Skin of body (tissue), 1 donor: ENCODE measurements at regions not wholly inside any gene's neighbourhood (a gene's known extent, or its start where the extent isn't known, plus 50 kb on each side); places are given as distances from the start of the nearest gene placed in this dataset.

Experiments used
- DNase-seq: peaks from one replicate; lab custom pipeline; 2025; lab: John Stamatoyannopoulos, UW

DNA sequence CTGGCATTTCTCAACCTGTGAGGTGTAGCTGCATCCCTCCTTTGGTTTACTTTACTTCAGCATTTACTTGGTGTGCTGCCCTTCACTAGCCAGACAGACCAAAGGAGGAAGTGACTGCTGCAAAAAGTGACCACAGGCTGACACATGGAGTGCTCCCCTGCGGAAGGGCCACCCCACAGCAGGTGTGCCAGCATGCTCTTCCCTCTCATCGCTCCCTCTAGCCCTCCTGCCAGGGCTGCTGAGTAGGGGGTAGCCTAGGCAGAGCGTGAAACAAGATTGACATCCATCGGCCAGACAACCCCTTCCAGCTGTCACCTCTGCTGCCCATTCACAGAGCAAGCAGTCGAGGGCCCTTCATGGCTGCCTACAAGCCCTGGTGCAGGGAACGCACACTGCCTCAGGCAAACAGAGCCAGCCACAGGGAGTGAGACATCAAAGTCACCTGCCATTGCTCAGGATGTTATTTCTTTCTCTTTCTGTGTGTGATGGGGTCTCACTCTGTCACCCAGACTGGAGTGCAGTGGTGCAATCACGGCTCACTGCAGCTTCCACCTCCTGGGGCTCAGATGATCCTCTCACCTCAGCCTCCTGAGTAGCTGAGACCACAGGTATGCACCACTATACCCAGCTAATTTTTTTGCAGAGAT is 102.0 kb upstream of the RPS6KA2 start:
- no peak for DNase-seq

GRCh38 chr6:166726201-166726600 is 99.2 kb upstream of the RPS6KA2 start:
- DNase-seq, result no peak

DNA sequence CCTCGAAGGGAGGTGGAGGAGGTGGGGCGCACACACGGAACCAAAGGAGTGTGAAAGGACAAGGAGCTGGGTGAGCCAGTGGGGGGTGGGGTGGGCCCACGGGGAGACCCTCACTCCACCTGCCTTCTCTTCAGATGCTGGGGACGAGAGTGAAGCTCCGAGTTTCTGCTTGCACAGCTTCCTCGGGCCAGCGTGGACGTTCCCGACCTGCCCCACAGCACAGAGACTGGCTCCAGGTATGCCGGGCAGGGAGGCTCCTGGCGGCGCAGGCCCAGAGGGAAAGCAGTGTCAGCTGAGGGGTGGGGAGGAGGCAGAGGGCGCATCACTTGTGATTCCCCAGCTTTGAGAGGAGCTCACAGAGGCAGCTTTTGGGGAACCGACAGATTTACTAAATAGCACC is 98.5 kb upstream of the RPS6KA2 start:
- no peak for DNase-seq

- DNase-seq, result no peak
Observed at GRCh38 chr6:166724576-166724975, 97.5 kb upstream of the RPS6KA2 start.

- no peak for DNase-seq
Observed at GRCh38 chr6:166722785-166723184, 95.7 kb upstream of the RPS6KA2 start.

GRCh38 chr6:166721576-166721975 is 94.5 kb upstream of the RPS6KA2 start:
- no peak for DNase-seq

DNA sequence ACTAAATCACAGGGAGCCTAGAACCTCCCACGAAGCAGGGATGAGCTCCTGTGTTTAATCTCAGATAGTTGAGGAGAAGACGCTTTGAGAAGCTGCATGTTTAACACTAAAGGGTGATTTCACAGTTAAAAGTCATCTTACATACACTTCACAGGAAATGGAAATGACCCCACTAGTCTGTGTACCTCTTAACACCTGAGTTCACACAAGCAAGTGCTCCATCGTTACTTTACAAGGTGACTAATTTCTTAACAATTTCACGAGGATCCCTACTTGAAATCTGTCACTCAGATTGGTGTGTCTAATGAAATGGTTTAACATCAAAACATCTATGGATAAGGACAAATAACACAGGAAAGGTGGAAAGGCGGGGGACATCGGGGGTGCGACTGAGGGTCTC is 93.8 kb upstream of the RPS6KA2 start:
- no peak for DNase-seq

- DNase-seq, result no peak
Observed at GRCh38 chr6:166719019-166719418, 92.0 kb upstream of the RPS6KA2 start.

GRCh38 chr6:166718516-166718915 is 91.5 kb upstream of the RPS6KA2 start:
- no peak for DNase-seq

DNA sequence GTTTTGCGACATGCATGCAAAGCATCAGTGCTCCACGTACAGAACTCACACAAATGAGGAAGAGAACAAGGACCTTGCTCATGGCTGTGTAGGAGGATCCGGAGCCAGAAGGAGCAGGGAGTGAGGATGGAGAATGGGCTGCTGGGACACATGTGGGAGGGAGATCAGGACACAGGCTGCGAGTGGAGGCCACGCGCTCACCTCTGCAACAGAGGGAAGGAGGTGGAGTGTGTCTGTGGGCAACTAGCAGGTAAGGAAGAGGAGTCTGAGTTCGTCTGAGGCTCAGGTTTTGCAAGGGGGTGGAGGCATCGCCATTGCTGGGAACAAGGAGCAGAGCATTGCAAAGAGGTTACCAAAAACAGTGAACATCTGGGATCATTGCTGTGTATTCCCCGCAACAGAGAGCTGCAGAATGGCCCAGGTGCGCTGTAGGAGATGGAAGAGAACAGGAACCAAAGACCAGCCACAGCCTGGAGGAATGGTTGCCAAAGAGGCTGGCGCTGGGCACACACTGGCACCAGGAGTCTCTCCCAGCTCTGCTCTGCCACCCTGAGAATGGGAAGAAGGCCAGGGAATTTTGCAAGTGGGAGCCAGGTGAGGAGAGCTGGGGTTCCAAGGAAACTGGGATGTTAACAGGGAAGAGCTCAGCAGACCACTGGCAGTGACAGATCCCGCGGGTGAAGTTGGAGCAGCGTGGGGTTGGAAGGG is 90.0 kb upstream of the RPS6KA2 start:
- DNase-seq, result no peak

DNA sequence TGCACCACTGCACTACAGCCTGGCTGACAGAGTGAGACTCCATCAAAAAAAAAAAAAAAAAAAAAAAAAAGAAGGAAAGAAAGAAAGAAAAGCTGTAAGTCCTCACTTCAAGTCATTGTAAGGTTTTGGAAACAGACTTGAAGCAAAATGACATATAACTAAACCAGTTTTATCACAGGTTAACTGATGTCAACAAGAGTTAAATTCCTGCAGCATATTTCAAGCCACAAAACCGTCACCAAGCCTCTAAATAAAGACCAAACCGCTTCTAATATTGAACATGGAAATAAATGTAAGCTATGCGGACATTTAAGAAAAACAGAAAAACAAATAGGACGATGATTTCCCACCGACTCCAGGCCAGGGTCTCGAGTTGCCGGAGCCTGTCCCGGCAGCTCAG is 88.9 kb upstream of the RPS6KA2 start:
- DNase-seq, result no peak

DNA sequence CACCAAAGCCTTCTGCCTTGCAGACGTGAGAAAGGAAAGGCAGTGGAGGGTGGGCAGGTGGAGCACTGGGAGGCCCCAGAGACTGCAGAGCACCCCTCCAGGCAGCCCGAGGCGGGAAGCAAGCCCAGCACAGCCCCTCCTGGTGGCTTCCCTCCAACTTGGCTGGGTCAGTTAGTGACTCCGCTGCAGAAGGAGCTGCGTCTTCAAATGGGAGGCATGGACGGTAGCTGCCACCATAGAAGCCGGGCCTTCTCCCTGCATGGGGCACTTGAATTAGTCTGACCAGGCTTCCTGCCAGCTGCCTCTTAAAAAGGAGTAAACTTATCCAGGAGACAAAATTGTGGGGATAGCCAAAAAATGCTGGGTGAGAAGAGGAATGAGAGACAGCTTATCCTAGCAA is 88.0 kb upstream of the RPS6KA2 start:
- DNase-seq, result no peak

DNA sequence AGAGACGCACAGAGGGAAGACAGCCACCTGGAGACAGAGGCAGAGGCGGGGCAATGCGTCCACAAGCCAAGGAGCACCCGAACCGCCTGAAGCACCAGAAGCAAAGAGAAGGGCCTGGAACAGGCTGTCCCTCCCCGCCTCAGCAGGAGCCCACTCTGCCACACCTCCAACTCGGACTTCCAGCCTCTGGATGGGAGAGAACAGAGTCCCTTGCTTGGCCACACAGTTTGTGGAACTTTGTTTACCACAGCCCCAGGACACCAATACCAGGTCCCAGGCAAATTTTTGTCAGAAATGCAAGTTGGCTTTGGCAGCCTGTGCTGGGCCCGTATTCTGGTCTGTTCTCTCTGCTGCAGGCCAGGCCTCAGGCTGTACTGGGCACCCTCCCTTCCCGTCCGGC is 87.5 kb upstream of the RPS6KA2 start:
- no peak for DNase-seq

- DNase-seq, result no peak
Observed at GRCh38 chr6:166714187-166714510, 87.1 kb upstream of the RPS6KA2 start.

- no peak for DNase-seq
Observed at GRCh38 chr6:166713434-166714186, 86.6 kb upstream of the RPS6KA2 start.

DNA sequence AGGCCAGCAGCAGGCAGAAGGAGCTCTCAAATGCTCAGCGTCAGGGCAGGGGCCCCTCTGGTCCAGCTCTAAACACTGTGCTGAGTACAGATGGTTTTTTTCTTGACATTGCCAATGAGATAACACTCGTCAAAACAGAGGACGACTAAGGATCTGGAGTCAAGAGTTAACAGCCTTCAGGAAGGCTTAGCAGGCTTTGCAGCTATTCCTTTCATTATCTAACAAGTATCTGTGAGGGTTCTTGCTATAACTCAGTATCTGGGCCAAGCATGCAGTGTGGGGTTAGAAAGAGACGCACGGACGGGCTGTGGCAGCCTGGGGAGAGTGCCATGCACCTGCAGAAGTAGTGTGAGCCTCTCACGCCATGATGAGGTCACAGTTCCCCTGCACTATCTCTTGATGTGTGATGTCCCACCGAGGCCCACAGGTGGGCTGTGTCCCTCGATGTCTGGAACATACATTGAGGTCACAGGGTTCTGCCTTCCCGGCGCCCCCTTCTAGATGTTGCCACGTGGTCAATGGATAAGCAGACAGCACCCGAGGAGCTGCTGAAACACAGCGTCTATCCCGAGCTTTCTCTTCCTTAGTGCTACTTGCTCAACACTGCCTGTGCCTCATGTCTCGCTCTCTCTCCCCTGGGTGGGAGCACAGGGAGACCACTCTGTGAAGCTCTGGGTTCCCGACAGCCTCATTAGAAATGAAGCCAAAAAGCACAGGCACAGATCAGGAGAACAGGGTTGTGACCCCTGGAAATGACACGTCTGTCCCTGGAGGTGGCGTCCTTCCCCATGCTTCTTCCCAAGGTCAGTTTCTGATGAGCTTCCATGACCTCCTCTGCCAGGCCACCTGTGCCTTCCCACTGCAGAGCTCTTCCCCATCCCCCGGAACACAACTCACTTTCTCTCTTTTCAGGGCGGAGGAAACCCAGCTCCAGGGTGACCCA is 85.5 kb upstream of the RPS6KA2 start:
- DNase-seq, result no peak

GRCh38 chr6:166710084-166710483 is 83.0 kb upstream of the RPS6KA2 start:
- DNase-seq, result no peak

- DNase-seq, result no peak
Observed at GRCh38 chr6:166708460-166708859, 81.4 kb upstream of the RPS6KA2 start.

DNA sequence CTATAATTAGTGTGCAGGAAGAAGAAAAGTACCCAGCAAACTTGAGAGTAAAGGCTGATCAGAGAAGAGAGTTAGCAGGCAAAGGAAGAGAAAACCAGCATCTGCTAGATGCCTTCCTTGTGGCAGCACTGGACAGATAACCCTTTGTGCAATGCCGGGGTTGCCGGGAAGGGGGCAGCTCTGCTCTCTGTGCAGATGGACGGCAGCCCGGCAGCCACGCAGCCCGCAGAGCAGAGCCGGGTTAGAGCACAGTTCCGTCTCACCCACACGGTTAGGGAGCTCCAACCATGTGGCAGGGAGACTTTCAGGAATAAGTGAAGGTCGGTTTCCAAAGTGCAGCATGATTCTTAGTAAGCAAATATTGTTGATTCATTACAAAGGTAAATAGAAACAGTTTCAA is 80.0 kb upstream of the RPS6KA2 start:
- no peak for DNase-seq

GRCh38 chr6:166705069-166705468 is 78.0 kb upstream of the RPS6KA2 start:
- DNase-seq, result no peak

DNA sequence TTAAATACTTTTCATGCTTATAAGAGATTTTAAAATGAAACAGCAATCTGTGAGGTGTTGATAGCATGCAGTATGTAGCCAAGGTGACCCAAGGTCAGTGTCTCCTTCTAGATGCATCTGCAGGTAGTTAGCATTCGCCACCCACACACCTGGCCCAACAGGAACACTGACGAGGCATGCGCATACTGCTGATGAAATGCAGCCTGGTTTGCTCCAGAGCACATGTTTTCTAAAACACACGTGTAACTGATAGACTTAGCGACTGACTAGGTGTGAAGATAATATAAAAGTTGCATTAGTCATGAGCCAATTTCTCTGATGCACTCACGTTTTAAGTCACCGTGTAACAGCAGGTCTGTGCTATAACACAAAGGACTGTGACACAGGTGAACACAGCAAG is 77.1 kb upstream of the RPS6KA2 start:
- no peak for DNase-seq
